ENCODE measurements at regions not wholly inside any gene's neighbourhood (a gene's known extent, or its start where the extent isn't known, plus 50 kb on each side); places are given as distances from the start of the nearest gene placed in this dataset.

DNA sequence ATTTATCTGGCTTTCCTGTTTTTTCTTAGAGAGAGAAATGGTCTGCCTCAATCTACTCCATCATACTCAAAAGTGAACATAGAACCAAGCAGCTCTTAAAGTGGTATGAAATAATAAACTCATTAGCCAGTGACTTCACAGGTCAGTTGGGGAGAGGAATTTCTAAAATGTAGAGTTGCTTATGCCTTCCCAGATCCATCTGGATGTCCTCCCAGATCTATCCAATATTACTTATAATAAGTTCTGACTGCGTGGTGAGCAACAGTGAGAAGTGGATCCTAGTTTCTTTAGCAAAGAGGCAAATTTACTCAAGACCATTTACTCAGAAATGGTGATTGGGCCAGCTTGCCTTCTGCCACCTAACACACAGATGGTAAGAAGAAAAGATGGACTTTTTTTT is 748.0 kb downstream of the PCDH18 start:
- ChIA-PET CTCF (no interaction called here), POLR2A (no interaction called here)
- H3K4me1 ChIP-seq (ENCODE audit: control insufficient read depth, insufficient read depth, low read length): no peaks in the 10 kb centered on the region
- TF ChIP-seq ZNF624 (tag by site-specific recombination; IDR thresholded peaks at IDR 0.05) (no peak), ZBTB21 (tag by site-specific recombination; IDR thresholded peaks at IDR 0.05) (no peak), ZNF23 (tag by site-specific recombination; IDR thresholded peaks at IDR 0.05; ENCODE audit: borderline replicate concordance) (no peak)
- H3K9me3 ChIP-seq (ENCODE audit: control insufficient read depth, insufficient read depth, low read depth, low read length): no peaks in the 10 kb centered on the region
- H3K36me3 ChIP-seq (ENCODE audit: control insufficient read depth in 2 of 2, insufficient read depth in 1 of 2, low read length in 2 of 2): no peaks in the 10 kb centered on the region
- H3K27ac ChIP-seq (ENCODE audit: extremely low read depth, low read depth, low read length): no peak overlapping the region
- no peak overlapping the region for H3K4me3 ChIP-seq (ENCODE audit: low read depth, low read length)

DNA sequence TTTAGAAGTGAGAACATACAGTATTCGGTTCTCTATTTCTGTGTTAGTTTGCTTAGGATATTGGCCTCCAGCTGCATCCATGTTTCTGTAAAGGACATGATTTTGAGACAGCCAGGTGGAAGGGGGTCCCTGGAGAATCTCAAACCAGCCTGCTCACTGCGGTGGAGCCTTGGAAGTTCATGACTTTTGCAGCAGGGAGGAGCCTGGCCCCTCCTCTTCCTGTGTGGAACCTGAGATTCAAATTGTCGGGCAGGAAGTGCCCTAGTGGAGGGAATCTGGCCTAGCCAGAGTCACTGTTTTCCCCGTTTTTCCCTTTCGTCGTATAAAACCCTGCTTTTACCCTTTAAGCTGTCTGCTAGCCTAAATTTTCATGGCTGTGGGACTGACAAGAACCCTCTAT is 762.6 kb downstream of the PCDH18 start:
- Histone ChIP-seq H3K9me3 (ENCODE audit: control insufficient read depth, insufficient read depth, low read depth, low read length) (no peaks in the 10 kb centered on the region), H3K36me3 (ENCODE audit: control insufficient read depth in 2 of 2, insufficient read depth in 1 of 2, low read length in 2 of 2) (no peaks in the 10 kb centered on the region), H3K27ac (ENCODE audit: extremely low read depth, low read depth, low read length) (no peak overlapping the region), H3K4me1 (ENCODE audit: control insufficient read depth, insufficient read depth, low read length) (no peaks in the 10 kb centered on the region), H3K4me3 (ENCODE audit: low read depth, low read length) (no peak overlapping the region)
- TF ChIP-seq ZNF664 (tag by site-specific recombination; IDR thresholded peaks at IDR 0.05) (no peak), ZBTB17 (tag by site-specific recombination; IDR thresholded peaks at IDR 0.05) (no peak), RBAK (tag by site-specific recombination; IDR thresholded peaks at IDR 0.05) (no peak), PRDM6 (tag by site-specific recombination; IDR thresholded peaks at IDR 0.05) (no peak), ZNF76 (tag by site-specific recombination; IDR thresholded peaks at IDR 0.05; ENCODE audit: borderline replicate concordance, low read depth) (no peak), ZFP37 (tag by site-specific recombination; IDR thresholded peaks at IDR 0.05) (no peak), ZNF555 (tag by site-specific recombination; conservative IDR thresholded peaks at IDR 0.05) (no peak), ZEB2 (tag by site-specific recombination; IDR thresholded peaks at IDR 0.05) (no peak), ZNF391 (tag by site-specific recombination; IDR thresholded peaks at IDR 0.05; ENCODE audit: borderline replicate concordance, low read depth) (no peak), ZNF423 (tag by site-specific recombination; IDR thresholded peaks at IDR 0.05) (no peak), SP2 (tag by site-specific recombination; IDR thresholded peaks at IDR 0.05) (no peak), ZNF366 (tag by site-specific recombination; conservative IDR thresholded peaks at IDR 0.05) (no peak), ZNF302 (tag by site-specific recombination; IDR thresholded peaks at IDR 0.05; ENCODE audit: low read depth) (no peak), PRDM1 (tag by site-specific recombination; IDR thresholded peaks at IDR 0.05) (no peak), ZNF24 (tag by site-specific recombination; IDR thresholded peaks at IDR 0.05) (no peak), ZNF529 (tag by site-specific recombination; IDR thresholded peaks at IDR 0.05; ENCODE audit: insufficient replicate concordance) (no peak), KLF10 (tag by site-specific recombination; IDR thresholded peaks at IDR 0.05) (no peak), KLF7 (tag by site-specific recombination; IDR thresholded peaks at IDR 0.05; ENCODE audit: borderline replicate concordance) (no peak), KLF16 (tag by site-specific recombination; IDR thresholded peaks at IDR 0.05) (no peak), ZBTB44 (tag by site-specific recombination; IDR thresholded peaks at IDR 0.05) (no peak)
- CTCF ChIA-PET: no interaction called here
- POLR2A ChIA-PET: no interaction called here
